ENCODE measurements at regions not wholly inside any gene's neighbourhood (a gene's known extent, or its start where the extent isn't known, plus 50 kb on each side); places are given as distances from the start of the nearest gene placed in this dataset.

GRCh38 chr4:147014946-147015345 is 69.3 kb upstream of the TTC29 start (continued):
- no peak for TF ChIP-seq PATZ1 (tag by site-specific recombination; IDR thresholded peaks at IDR 0.05)
- TF ChIP-seq ZNF639 (tag by site-specific recombination; IDR thresholded peaks at IDR 0.05), result no peak
- no peak for TF ChIP-seq BCL11B (tag by site-specific recombination; IDR thresholded peaks at IDR 0.05; ENCODE audit: low read depth)
- TF ChIP-seq ZNF423 (tag by site-specific recombination; IDR thresholded peaks at IDR 0.05), result no peak
- TF ChIP-seq ZNF169 (tag by site-specific recombination; IDR thresholded peaks at IDR 0.05), result no peak
- TF ChIP-seq KLF10 (tag by site-specific recombination; IDR thresholded peaks at IDR 0.05), result no peak
- no peak for TF ChIP-seq KLF7 (tag by site-specific recombination; IDR thresholded peaks at IDR 0.05; ENCODE audit: borderline replicate concordance)
- TF ChIP-seq ZNF24 (tag by site-specific recombination; IDR thresholded peaks at IDR 0.05), result no peak

- ChIA-PET POLR2A (no interaction called here), CTCF (no interaction called here)
- TF ChIP-seq GLIS1 (tag by site-specific recombination; IDR thresholded peaks at IDR 0.05) (no peak), ZFP41 (tag by site-specific recombination; IDR thresholded peaks at IDR 0.05; ENCODE audit: borderline replicate concordance) (no peak), ZBTB10 (tag by site-specific recombination; IDR thresholded peaks at IDR 0.05) (no peak), ZNF660 (tag by site-specific recombination; IDR thresholded peaks at IDR 0.05) (no peak), ZNF549 (tag by site-specific recombination; IDR thresholded peaks at IDR 0.05) (no peak), ZNF473 (tag by site-specific recombination; IDR thresholded peaks at IDR 0.05) (no peak)
- Histone ChIP-seq H3K4me3 (ENCODE audit: low read depth, low read length) (no peak overlapping the region), H3K27ac (ENCODE audit: extremely low read depth, low read depth, low read length) (no peak overlapping the region), H3K9me3 (ENCODE audit: control insufficient read depth, insufficient read depth, low read depth, low read length) (no peaks in the 10 kb centered on the region), H3K36me3 (ENCODE audit: control insufficient read depth in 2 of 2, insufficient read depth in 1 of 2, low read length in 2 of 2) (no peaks in the 10 kb centered on the region), H3K4me1 (ENCODE audit: control insufficient read depth, insufficient read depth, low read length) (no peaks in the 10 kb centered on the region)
Measured at GRCh38 chr4:147015491-147015890, 69.8 kb upstream of the TTC29 start.

GRCh38 chr4:147017081-147017480 is 71.4 kb upstream of the TTC29 start:
- no peak overlapping the region for H3K27ac ChIP-seq (ENCODE audit: extremely low read depth, low read depth, low read length)
- no peak overlapping the region for H3K4me3 ChIP-seq (ENCODE audit: low read depth, low read length)
- POLR2A ChIA-PET, result no interaction called here
- no peaks in the 10 kb centered on the region for H3K9me3 ChIP-seq (ENCODE audit: control insufficient read depth, insufficient read depth, low read depth, low read length)
- CTCF ChIA-PET, result interaction anchor here (0.5 to 1.3 kb wide), 3 partner anchors 18 to 92 kb away, joined by 5 read pairs; no protein-coding TSS in a partner anchor
- no peaks in the 10 kb centered on the region for H3K4me1 ChIP-seq (ENCODE audit: control insufficient read depth, insufficient read depth, low read length)
- no peaks in the 10 kb centered on the region for H3K36me3 ChIP-seq (ENCODE audit: control insufficient read depth in 2 of 2, insufficient read depth in 1 of 2, low read length in 2 of 2)
- TF ChIP-seq ZNF248 (tag by site-specific recombination; IDR thresholded peaks at IDR 0.05), result no peak
- TF ChIP-seq ZNF362 (tag by site-specific recombination; IDR thresholded peaks at IDR 0.05), result no peak
- no peak for TF ChIP-seq ZNF169 (tag by site-specific recombination; IDR thresholded peaks at IDR 0.05)
- no peak for TF ChIP-seq ZSCAN5A (tag by site-specific recombination; IDR thresholded peaks at IDR 0.05)
- no peak for TF ChIP-seq SCRT2 (tag by site-specific recombination; IDR thresholded peaks at IDR 0.05)
- TF ChIP-seq ZNF473 (tag by site-specific recombination; IDR thresholded peaks at IDR 0.05), result no peak
- TF ChIP-seq ZNF449 (tag by site-specific recombination; IDR thresholded peaks at IDR 0.05), result no peak
- TF ChIP-seq ZSCAN30 (tag by site-specific recombination; IDR thresholded peaks at IDR 0.05), result no peak
- TF ChIP-seq ZBTB20 (tag by site-specific recombination; IDR thresholded peaks at IDR 0.05), result no peak
- no peak for TF ChIP-seq ZBTB8A (tag by site-specific recombination; IDR thresholded peaks at IDR 0.05)

Data from HEK293 (cell line).